ENCODE measurements at regions not wholly inside any gene's neighbourhood (a gene's known extent, or its start where the extent isn't known, plus 50 kb on each side); places are given as distances from the start of the nearest gene placed in this dataset.

DNA sequence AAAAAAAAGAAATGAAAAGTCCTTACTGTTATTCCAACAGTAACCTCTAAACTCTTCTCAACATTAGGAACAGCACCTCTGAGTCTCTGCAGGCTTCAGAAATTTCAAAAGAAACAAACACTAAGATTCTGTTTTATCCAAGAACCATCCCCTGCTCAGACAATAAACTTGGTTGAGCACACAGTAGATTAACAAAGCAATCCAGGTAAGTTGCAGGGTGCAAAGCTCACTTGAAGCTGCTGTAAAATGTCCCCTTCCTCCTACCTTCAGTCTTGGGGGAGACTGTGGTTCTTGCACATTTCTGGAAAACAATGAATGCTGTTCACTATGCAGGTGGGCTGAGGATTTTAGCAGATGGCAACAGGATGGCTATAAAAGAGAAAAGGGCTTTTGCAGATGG, 484.1 kb downstream of the IGSF11 start:
- no peak for DNase-seq

- no peak for DNase-seq
Observed at GRCh38 chr3:118554148-118554838, 480.4 kb downstream of the IGSF11 start.

GRCh38 chr3:118556983-118557382, 477.7 kb downstream of the IGSF11 start:
- no peak for DNase-seq

DNA sequence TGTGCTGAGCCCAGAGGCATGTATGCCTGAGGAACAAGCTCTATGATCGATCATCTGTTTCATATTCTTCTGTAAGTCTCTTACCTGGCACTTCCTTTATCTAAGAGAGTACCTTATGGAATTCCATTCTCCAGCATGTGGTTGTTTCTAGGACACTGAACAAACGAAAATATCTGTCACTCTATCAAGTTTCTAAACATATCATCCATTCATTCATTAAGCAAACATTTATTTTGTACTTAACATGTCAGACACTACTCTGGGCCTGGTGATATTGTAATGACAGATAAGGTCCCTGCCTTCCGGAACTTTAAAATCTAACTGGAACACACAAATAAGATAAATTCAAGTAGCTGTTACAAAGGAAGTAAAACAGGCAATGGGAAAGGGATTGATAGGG, 477.1 kb downstream of the IGSF11 start:
- no peak for DNase-seq

- DNase-seq: no peak
Observed at GRCh38 chr3:118559286-118559685, 475.4 kb downstream of the IGSF11 start.

DNA sequence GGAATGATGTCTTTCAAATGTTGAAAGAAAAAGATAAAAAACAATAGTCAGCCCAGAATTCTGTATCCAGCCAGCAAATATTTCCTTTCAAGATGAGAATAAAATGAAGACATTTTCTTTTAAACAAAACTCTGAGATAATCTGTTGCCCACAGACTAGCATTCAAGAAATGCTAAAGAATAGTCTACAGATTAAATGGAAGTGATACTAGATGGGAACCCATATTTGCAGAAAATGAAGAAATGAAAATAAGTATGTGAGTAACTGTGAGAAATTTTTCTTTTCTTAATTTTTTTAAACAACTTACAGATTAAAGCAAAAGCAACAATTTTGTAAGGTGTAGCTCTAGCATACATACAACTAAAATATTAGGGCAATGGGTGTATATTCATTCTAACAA, 469.8 kb downstream of the IGSF11 start:
- no peak for DNase-seq

GRCh38 chr3:118573912-118574311, 460.7 kb downstream of the IGSF11 start:
- DNase-seq: no peak

DNA sequence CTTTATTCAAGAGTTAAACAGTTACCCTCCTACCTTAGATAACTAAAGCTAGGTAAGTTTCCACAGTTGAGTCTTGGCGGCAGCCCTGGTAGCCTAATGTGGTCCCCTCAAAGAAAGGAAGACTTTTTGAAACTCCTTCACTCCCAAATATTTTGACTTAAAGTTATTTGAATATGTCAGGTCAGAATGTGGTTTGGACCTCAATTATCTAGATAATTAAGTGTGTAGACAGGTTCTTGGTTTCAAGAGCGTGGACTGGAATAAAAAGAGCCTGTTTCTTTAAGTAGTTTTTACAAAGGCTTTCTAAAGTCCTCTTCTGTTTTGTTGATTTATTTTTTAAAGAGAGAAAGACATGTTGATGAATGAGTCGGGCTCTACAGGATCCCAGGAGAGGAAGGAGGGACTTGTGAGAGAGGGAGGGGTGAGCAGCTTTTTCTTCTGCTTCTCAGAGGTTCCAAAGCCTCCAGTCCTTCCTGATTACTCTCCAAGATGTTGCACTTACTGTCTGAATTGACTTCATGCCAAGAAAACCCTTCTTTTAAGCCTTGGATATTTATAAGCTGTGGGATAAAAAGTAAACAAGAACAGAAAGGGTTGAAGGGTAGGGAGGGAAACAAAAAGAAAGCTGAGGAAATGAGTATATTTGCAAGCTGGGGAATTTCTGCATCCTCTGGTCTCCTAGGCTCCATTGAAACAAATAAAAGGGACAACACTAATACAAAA, 457.4 kb downstream of the IGSF11 start:
- no peak for DNase-seq

- no peak for DNase-seq
Observed at GRCh38 chr3:118578559-118578958, 456.1 kb downstream of the IGSF11 start.

DNA sequence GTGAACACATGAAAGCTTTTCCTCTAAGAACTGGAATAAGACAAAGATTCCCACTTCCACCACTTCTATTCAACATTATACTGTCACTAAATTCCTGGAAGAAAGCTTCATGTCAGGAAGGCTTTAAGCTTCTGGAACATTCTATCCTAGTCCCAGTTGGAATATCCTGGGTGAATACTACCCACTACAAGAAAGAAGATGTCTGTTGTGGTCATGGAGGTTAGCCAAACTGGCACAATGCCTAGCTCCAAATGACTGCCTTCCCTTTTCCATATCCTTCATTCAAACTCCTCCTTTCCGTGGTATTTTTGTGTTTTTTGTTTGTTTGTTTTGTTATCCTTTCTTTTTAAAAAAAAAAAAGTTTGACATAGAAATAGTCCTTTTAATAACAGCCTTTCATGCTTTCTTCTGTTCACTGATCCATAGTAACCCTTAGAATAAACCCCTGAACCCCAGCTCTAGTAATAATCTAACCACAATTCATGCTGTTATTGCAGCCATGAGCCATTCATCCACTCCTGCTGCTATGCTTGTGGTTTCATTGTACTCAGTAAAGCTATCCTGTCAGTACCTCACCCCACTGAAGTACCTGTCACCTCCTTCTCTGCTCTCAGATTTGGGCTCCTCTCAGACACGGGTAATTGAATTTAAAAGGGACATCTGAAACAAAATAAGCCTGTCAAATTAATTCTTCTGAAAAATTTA, 447.5 kb downstream of the IGSF11 start:
- peak; percentile 51 for DNase-seq

DNA sequence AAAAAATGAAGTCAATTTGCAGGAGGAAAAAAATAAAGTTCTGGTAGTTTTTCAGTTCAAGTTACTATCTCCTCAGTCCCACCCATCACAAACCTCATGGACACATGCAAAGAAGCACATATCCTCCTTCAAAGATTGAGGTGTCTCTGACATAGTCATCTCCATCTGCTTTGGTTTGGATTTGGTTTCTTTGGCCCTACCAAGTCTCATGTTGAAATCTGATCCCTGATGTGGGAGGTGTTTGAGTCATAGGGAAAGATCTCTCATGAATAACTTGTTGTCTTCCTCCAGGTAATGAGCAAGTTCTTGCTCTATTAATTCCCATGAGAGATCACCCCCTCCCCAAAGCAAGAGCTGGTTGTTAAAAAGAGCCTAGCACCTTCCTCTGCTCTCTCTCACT, 446.8 kb downstream of the IGSF11 start:
- DNase-seq: no peak

DNA sequence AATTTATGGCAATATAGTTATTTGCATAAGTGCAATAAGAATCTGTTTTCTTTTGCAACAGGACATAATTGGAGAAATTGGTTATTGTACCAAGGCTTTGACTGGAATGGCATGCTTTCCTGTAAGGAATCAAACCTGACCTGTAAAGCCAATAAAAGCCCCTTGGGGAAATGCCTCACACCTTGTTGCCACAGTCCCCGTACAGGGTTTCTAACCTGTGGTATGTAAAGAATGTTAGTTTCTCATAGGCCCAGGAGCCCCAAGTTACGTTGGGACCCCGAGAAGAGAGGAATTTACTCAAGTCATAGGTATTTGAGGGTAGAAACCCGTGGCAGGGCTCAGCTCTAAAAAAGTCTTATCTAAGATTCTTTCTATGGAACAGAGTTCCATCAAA, 441.4 kb downstream of the IGSF11 start:
- no peak for DNase-seq

GRCh38 chr3:118597184-118597583, 437.5 kb downstream of the IGSF11 start:
- no peak for DNase-seq

DNA sequence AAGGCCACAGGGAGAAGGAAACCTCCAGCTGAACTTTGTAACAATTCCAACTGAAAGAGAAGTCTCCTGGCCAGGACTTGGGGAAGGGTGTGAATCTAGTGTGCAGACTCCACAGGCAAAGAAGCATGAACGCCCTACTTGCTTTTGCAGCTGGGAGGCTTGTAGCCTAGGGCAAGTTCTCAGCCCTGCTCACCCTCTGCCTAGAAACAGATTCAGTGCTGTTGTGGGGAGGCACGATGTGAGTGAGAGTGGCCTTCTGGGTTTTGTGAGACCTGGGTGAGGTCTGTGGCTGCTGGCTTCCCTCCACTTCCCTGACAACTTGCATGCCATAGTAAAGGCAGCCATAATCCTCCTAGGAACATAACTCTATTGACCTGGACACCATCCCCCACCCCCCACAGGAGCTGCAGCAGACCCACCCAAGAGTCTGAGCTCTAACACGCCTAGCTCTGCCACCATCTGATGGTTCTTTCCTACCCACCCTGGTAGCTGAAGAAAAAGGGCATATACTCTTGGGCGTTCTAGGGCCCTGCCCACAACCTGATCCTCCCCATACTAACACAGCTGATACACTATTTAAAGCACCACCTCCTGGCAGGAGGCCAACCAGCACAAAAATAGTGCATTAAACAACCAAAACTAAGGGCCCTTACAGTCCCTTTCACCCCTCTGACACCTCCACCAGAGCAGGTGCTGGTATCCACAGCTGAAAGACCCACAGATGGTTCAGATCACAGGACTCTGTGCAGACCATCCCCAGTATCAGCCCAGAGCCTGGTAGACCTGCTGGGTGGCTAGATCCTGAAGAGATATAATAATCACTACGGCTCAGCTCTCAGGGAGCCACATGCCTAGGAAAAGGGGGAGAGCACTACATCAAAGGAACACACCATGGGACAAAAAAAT, 426.5 kb downstream of the IGSF11 start:
- DNase-seq: no peak

GRCh38 chr3:118618247-118619040, 416.2 kb downstream of the IGSF11 start:
- no peak for DNase-seq

- no peak for DNase-seq
Observed at GRCh38 chr3:118626453-118626852, 408.2 kb downstream of the IGSF11 start.

- DNase-seq: peak; percentile 26
Observed at GRCh38 chr3:118628704-118629341, 405.8 kb downstream of the IGSF11 start.

GRCh38 chr3:118629821-118630220, 404.8 kb downstream of the IGSF11 start:
- DNase-seq: no peak

GRCh38 chr3:118635711-118636110, 398.9 kb downstream of the IGSF11 start:
- DNase-seq: no peak

DNA sequence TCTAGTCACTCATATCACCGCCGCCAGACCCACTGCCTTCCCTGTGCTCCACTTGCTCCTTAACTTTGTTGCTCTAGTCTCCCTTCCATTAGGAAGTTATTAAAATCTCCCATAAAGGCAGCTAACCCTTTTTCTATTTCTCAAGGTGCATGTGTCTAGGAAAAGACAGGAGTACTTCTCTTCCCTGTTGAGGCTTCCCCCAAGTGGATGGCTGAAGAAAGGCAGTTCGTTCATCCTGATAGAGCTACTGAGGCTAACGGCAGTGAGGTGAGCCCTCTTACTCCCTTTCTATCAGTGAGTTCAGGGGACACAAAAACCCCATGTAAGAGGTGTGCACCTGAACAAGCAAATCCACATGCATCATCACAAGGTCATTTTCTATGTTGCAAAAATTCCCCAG, 397.8 kb downstream of the IGSF11 start:
- no peak for DNase-seq

DNA sequence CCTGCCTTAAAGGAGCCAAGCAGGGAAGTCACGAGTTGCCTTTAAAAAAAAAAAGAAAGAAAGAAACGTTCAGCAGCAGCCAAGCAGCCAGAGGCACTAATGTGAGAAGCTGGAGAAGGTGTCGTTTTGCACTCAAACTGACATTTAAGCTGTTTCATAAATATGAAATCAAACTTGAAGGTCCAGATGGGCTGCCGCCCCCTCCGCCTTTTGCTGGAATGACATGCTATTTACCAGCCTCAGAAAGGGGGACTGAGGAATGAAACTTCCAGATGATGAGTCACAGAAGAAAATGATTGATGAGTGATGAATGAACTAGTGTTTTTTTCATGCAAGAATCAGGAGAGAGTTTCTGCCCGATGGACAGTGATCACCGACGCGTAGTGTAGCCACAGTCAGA, 396.8 kb downstream of the IGSF11 start:
- no peak for DNase-seq

DNA sequence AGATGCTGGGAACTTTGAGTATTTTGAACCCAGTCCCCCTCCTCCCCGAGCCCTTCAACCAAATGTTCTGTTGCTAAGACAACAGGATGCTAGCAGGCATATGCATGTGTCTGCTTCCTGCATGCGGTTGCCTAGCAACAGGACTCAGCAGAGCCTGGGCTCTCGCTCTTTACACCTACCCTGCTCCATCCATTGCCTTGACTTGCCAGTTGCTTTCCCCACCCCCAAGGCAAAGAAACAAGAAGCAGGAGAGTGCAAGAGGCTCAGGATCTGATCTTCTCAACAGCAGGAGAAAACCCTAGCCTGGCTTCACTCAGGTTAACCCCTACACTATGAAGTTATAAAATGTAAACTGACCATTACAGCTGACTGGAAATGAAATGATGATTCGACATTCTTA, 393.0 kb downstream of the IGSF11 start:
- DNase-seq: no peak
